H1 (cell line): ENCODE measurements at regions not wholly inside any gene's neighbourhood (a gene's known extent, or its start where the extent isn't known, plus 50 kb on each side); places are given as distances from the start of the nearest gene placed in this dataset.

Source experiments
- CTCF ChIA-PET: fragments of 300-600 bp; sonication (Branson Sonifier 250); formaldehyde crosslinking; loops from one replicate; lab custom pipeline; 2021; ENCODE audit not compliant: partially characterized antibody; lab: Charles Lee
- POLR2A ChIA-PET: fragments of 300-600 bp; sonication (Branson Sonifier 250); formaldehyde crosslinking; loops from one replicate; lab custom pipeline; 2021; ENCODE audit warnings: inconsistent platforms; ENCODE audit not compliant: partially characterized antibody; lab: Charles Lee
- DNase-seq, 2 experiments: peaks; one replicate each; pipeline versions ENCODE4 v3.0.0 to v3.0.0-alpha.2; 2010 to 2022; ENCODE audit warnings: low spot score in 2 of 2, low read depth in 1 of 2, mixed read lengths in 1 of 2
- FAIRE-seq: peaks from 2 replicates; lab custom pipeline; 2011; peaks lifted over from hg19 to GRCh38; lab: Jason Lieb, UNC
- H2AFZ ChIP-seq: 2 replicates; pipeline ENCODE4 v1.8.1; 2012; ENCODE audit warnings: low read length, inconsistent platforms
- H2AK5ac ChIP-seq: 2 replicates; pipeline ENCODE4 v1.6.1; 2013; ENCODE audit warnings: low read depth, low read length
- H2BK120ac ChIP-seq: replicated peaks from 2 replicates; pipeline ENCODE3; 2013; ENCODE audit warnings: low read depth, low read length, inconsistent platforms
- H2BK12ac ChIP-seq: 2 replicates; pipeline ENCODE4 v1.6.1; 2013; ENCODE audit warnings: low read depth, low read length
- H2BK15ac ChIP-seq: 2 replicates; pipeline ENCODE4 v1.6.1; 2013; ENCODE audit warnings: low read length
- H2BK20ac ChIP-seq: 2 replicates; pipeline ENCODE4 v1.6.1; 2013; ENCODE audit warnings: low read length
- H2BK5ac ChIP-seq: 2 replicates; pipeline ENCODE4 v1.6.1; 2013; ENCODE audit warnings: low read depth, low read length
- H3K14ac ChIP-seq: 2 replicates; pipeline ENCODE4 v1.6.1; 2013; ENCODE audit warnings: inconsistent platforms; ENCODE audit not compliant: insufficient read length
- H3K18ac ChIP-seq: 2 replicates; pipeline ENCODE4 v1.6.1; 2013; ENCODE audit warnings: low read length; ENCODE audit errors: extremely low read depth
- H3K23ac ChIP-seq: 2 replicates; pipeline ENCODE4 v1.6.1; 2013; ENCODE audit warnings: inconsistent platforms; ENCODE audit not compliant: insufficient read length
- H3K23me2 ChIP-seq: 2 replicates; pipeline ENCODE4 v1.6.1; 2013; ENCODE audit warnings: low read depth, low read length
- H3K27ac ChIP-seq: 2 replicates; pipeline ENCODE4 v1.6.1; 2011; ENCODE audit warnings: low read depth, low read length, inconsistent platforms
- H3K27me3 ChIP-seq, 4 experiments: replicated peaks in 1 of 4; 1 replicate in 1 of 4; 2 replicates in 3 of 4; pipeline versions ENCODE4 v1.6.1 to v1.8.1; 2011 to 2013; ENCODE audit warnings: low read length in 3 of 4, mild to moderate bottlenecking in 3 of 4, inconsistent platforms in 2 of 4, mixed read lengths in 2 of 4, moderate library complexity in 1 of 4; ENCODE audit not compliant: control insufficient read depth in 3 of 4, insufficient read depth in 3 of 4; ENCODE audit errors: extremely low read depth in 1 of 4
- H3K36me3 ChIP-seq, 4 experiments: 2 replicates each; pipeline versions ENCODE4 v1.6.1 to v1.8.1; 2011 to 2013; ENCODE audit warnings: mild to moderate bottlenecking in 4 of 4, low read length in 3 of 4, moderate library complexity in 2 of 4, control low read depth in 1 of 4, inconsistent platforms in 1 of 4; ENCODE audit not compliant: insufficient read depth in 4 of 4, control insufficient read depth in 2 of 4
- H3K4ac ChIP-seq: replicated peaks from 2 replicates; pipeline ENCODE3; 2013; ENCODE audit warnings: low read length, low read depth, mixed read lengths, inconsistent platforms; ENCODE audit not compliant: insufficient read length
- H3K4me1 ChIP-seq, 4 experiments: replicated peaks in 1 of 4; 1 replicate in 1 of 4; 2 replicates in 3 of 4; pipeline versions ENCODE4 v1.6.1 to v1.8.1; 2011 to 2013; ENCODE audit warnings: low read length in 3 of 4, inconsistent platforms in 2 of 4, mixed read lengths in 1 of 4; ENCODE audit not compliant: insufficient read depth in 4 of 4, control insufficient read depth in 3 of 4
- H3K4me2 ChIP-seq, 2 experiments: 2 replicates each; pipeline versions ENCODE4 v1.6.1 to v1.8.1; 2011 to 2013; ENCODE audit warnings: low read depth in 2 of 2, low read length in 2 of 2, control low read depth in 1 of 2, inconsistent platforms in 1 of 2, mild to moderate bottlenecking in 1 of 2; ENCODE audit not compliant: insufficient read depth in 1 of 2
- H3K4me3 ChIP-seq, 4 experiments: fragments of 200-600, 300-600 bp in 1 of 4; sonication (generic), shearing (Covaris generic), sonication (Bioruptor Twin) in 1 of 4; 2 replicates each; pipeline versions ENCODE4 v1.5.1 to v1.8.1; 2011 to 2016; ENCODE audit warnings: low read length in 4 of 4, low read depth in 3 of 4, control low read depth in 2 of 4, inconsistent platforms in 2 of 4, mild to moderate bottlenecking in 2 of 4, mixed read lengths in 1 of 4, moderate library complexity in 1 of 4; ENCODE audit not compliant: insufficient read depth in 2 of 4; ENCODE audit errors: extremely low read depth in 1 of 4
- H3K56ac ChIP-seq: replicated peaks from 2 replicates; pipeline ENCODE3; 2013; ENCODE audit warnings: low read depth, mild to moderate bottlenecking, mixed read lengths, low read length, inconsistent platforms; ENCODE audit not compliant: insufficient read length
- H3K79me1 ChIP-seq: 2 replicates; pipeline ENCODE4 v1.6.1; 2013; ENCODE audit warnings: low read depth, low read length, control low read depth
- H3K79me2 ChIP-seq, 2 experiments: 2 replicates each; pipeline versions ENCODE4 v1.6.1 to v1.8.1; 2012 to 2013; ENCODE audit warnings: low read length in 2 of 2, mild to moderate bottlenecking in 2 of 2, inconsistent platforms in 1 of 2; ENCODE audit not compliant: insufficient read depth in 2 of 2, control insufficient read depth in 1 of 2
- H3K9ac ChIP-seq, 4 experiments: replicated peaks in 1 of 4; 1 replicate in 1 of 4; 2 replicates in 3 of 4; pipeline versions ENCODE4 v1.6.1 to v1.8.1; 2011 to 2013; ENCODE audit warnings: low read depth in 3 of 4, low read length in 3 of 4, control low read depth in 2 of 4, mild to moderate bottlenecking in 2 of 4, moderate library complexity in 2 of 4, inconsistent platforms in 1 of 4; ENCODE audit errors: extremely low read depth in 1 of 4
- H3K9me3 ChIP-seq, 2 experiments: 2 replicates each; pipeline versions ENCODE4 v1.6.1 to v1.8.1; 2012 to 2013; ENCODE audit warnings: mild to moderate bottlenecking in 2 of 2, moderate library complexity in 2 of 2, control low read depth in 1 of 2, inconsistent platforms in 1 of 2, low read depth in 1 of 2, low read length in 1 of 2, mixed read lengths in 1 of 2; ENCODE audit not compliant: insufficient read depth in 2 of 2
- H4K20me1 ChIP-seq, 2 experiments: replicated peaks in 1 of 2; 2 replicates each; pipeline versions ENCODE3 to v1.8.1; 2011 to 2013; ENCODE audit warnings: inconsistent platforms in 2 of 2, low read length in 2 of 2, mild to moderate bottlenecking in 1 of 2; ENCODE audit not compliant: insufficient read depth in 2 of 2, control insufficient read depth in 1 of 2
- H4K5ac ChIP-seq: 2 replicates; pipeline ENCODE4 v1.6.1; 2013; ENCODE audit warnings: low read length, low read depth, mixed read lengths, inconsistent platforms; ENCODE audit not compliant: insufficient read length
- H4K8ac ChIP-seq: 2 replicates; pipeline ENCODE4 v1.8.0; 2013; ENCODE audit warnings: mild to moderate bottlenecking, moderate library complexity, low read length, inconsistent platforms; ENCODE audit not compliant: insufficient read depth; ENCODE audit errors: extremely low read depth
- H4K91ac ChIP-seq: replicated peaks from 2 replicates; pipeline ENCODE3; 2013; ENCODE audit warnings: low read length, mixed read lengths, inconsistent platforms; ENCODE audit not compliant: insufficient read length
- BCL11A ChIP-seq, 2 experiments: IDR thresholded peaks; one replicate each; pipeline ENCODE4 v1.6.1; 2011; ENCODE audit warnings: low read depth in 2 of 2, low read length in 2 of 2, mild to moderate bottlenecking in 2 of 2
- CBX5 ChIP-seq: fragments of 300-800, 300-1000 bp; sonication (generic); IDR thresholded peaks from 2 replicates; pipeline ENCODE4 v1.7.1; 2016; ENCODE audit warnings: antibody characterized with exemption, low read length, low read depth
- CTBP2 ChIP-seq: IDR thresholded peaks from 2 replicates; pipeline ENCODE4 v1.7.0; 2011; ENCODE audit warnings: borderline replicate concordance, mild to moderate bottlenecking, moderate library complexity, mixed read lengths, low read length; ENCODE audit not compliant: insufficient read depth, insufficient read length
- KDM1A ChIP-seq: fragments of 200-600, 300-600 bp; sonication (generic); IDR thresholded peaks from 2 replicates; pipeline ENCODE4 v1.7.1; 2016; ENCODE audit warnings: mild to moderate bottlenecking, low read length, borderline replicate concordance
- MAFK ChIP-seq: IDR thresholded peaks from 2 replicates; pipeline ENCODE4 v1.6.1; 2012; ENCODE audit warnings: low read depth, mild to moderate bottlenecking, improper control_type of control experiment, low read length
- SAP30 ChIP-seq: fragments of 300-600 bp; sonication (generic); IDR thresholded peaks from 2 replicates; pipeline ENCODE4 v1.7.1; 2012; ENCODE audit warnings: low read length, moderate library complexity, mild to moderate bottlenecking, inconsistent platforms; ENCODE audit not compliant: insufficient read depth, insufficient replicate concordance
- SIRT6 ChIP-seq: IDR thresholded peaks from one replicate; pipeline ENCODE4 v1.7.1; 2012; ENCODE audit warnings: low read length, inconsistent platforms
- SIX5 ChIP-seq: IDR thresholded peaks from 2 replicates; pipeline ENCODE4 v1.6.1; 2011; ENCODE audit warnings: mild to moderate bottlenecking, low read depth, low read length
- SP1 ChIP-seq: IDR thresholded peaks from 2 replicates; pipeline ENCODE4 v1.6.1; 2011; ENCODE audit warnings: low read depth, low read length
- TBP ChIP-seq: IDR thresholded peaks from 2 replicates; pipeline ENCODE4 v1.6.1; 2011; ENCODE audit warnings: low read depth, low read length, improper control_type of control experiment
- TCF12 ChIP-seq: IDR thresholded peaks from 2 replicates; pipeline ENCODE4 v1.6.1; 2011; ENCODE audit warnings: low read depth, mild to moderate bottlenecking, low read length
- WGBS, 2 experiments: shearing (Covaris generic) in 1 of 2; methylation state at CpG; one replicate each; pipeline versions ENCODE4 v1.1.6 to v1.1.7; 2013 to 2015; ENCODE audit warnings: low lambda C conversion rate in 2 of 2, mixed read lengths in 2 of 2, inconsistent platforms in 1 of 2, low coverage in 1 of 2, missing lambda C conversion rate in 1 of 2; ENCODE audit not compliant: insufficient replicate concordance in 2 of 2, insufficient coverage in 1 of 2, insufficient read length in 1 of 2; ENCODE audit errors: extremely low coverage in 1 of 2, missing lambda C conversion rate in 1 of 2; 5-methylcytosine and 5-hydroxymethylcytosine counted together
- TF ChIP-seq, protein P1 (sequence below): IDR thresholded peaks from 2 replicates; pipeline ENCODE4 v1.6.1; 2011; ENCODE audit warnings: low read length, improper control_type of control experiment

DNA sequence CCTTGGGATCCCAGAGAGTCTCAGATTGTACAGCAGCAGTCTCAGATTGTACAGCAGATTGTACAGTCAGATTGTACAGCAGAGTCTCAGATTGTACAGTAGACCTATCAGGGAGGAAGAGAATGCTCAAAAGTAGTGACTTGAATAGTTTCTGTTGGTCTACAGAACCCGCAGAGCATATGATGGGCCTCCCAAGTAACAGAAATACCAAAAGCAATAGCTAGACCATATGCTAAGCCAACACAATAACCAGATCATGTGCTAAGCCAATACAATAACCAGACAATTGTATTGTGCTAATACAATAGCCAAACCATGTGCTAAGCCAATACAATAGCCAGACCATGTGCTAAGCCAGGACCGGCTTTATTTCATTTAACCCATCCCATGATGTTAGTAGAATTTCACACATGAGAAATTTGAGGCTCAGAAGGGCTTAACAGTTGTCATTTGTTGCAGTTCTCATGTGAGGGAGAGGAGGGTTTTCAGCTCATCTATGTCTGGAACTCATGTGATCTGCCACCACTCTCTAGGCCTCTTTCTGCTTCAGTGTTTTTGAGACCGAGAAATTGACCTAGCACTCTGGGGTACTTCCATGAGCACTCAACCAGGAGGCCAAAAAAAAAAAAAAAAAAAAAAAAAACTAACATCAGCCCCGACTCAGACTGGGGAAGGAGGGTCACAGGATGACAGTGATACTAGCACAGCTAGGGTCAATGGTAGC is 144.0 kb downstream of the SOX9 start:
- H4K5ac ChIP-seq: no peak overlapping the region
- no peak overlapping the region for H2BK15ac ChIP-seq
- DNase-seq (no peak), FAIRE-seq (no peak)
- ChIA-PET CTCF (interaction anchor here (0.7 to 1.4 kb wide), 2 partner anchors 13 to 201 kb away, joined by 3 read pairs; no protein-coding TSS in a partner anchor), POLR2A (no interaction called here)
- no peak overlapping the region for H2AK5ac ChIP-seq
- H2AFZ ChIP-seq: no peak overlapping the region
- no peaks in the 10 kb centered on the region for H3K36me3 ChIP-seq
- no peak overlapping the region for H2BK5ac ChIP-seq
- no peaks in the 10 kb centered on the region for H4K20me1 ChIP-seq
- no peaks in the 10 kb centered on the region; a peak in 1 of 7 replicates for H3K27me3 ChIP-seq
- no peak overlapping the region for H3K4me3 ChIP-seq
- H3K23me2 ChIP-seq: no peaks in the 10 kb centered on the region
- H3K4me2 ChIP-seq: no peak overlapping the region
- H3K4me1 ChIP-seq: peaks cover 0 to 10% (median 3%) of the 10 kb centered on the region in 4 experiments; a peak in 4 of 7 replicates
- no peak overlapping the region for H3K4ac ChIP-seq
- no peaks in the 10 kb centered on the region for H3K79me2 ChIP-seq
- H4K8ac ChIP-seq: no peak overlapping the region
- no peak overlapping the region for H3K27ac ChIP-seq
- H4K91ac ChIP-seq: no peak overlapping the region
- H3K79me1 ChIP-seq: no peaks in the 10 kb centered on the region
- H3K18ac ChIP-seq: no peak overlapping the region
- no peak overlapping the region for H3K23ac ChIP-seq
- no peaks in the 10 kb centered on the region for H3K9me3 ChIP-seq
- no peak overlapping the region for H3K9ac ChIP-seq
- H2BK120ac ChIP-seq: no peak overlapping the region
- H2BK12ac ChIP-seq: no peak overlapping the region
- no peak overlapping the region for H3K14ac ChIP-seq
- WGBS, 2 experiments: 86% methylated on average over 4 of the region's 4 CpGs; no CpG with 5 or more reads in 1 of the 2 experiments
- no peak overlapping the region for H2BK20ac ChIP-seq
- H3K56ac ChIP-seq: no peak overlapping the region
- no peak for TF ChIP-seq CBX5
- TF ChIP-seq KDM1A: no peak
- no peak for TF ChIP-seq SAP30
- TF ChIP-seq TCF12: no peak
- TF ChIP-seq MAFK: no peak
- TF ChIP-seq, protein P1, sequence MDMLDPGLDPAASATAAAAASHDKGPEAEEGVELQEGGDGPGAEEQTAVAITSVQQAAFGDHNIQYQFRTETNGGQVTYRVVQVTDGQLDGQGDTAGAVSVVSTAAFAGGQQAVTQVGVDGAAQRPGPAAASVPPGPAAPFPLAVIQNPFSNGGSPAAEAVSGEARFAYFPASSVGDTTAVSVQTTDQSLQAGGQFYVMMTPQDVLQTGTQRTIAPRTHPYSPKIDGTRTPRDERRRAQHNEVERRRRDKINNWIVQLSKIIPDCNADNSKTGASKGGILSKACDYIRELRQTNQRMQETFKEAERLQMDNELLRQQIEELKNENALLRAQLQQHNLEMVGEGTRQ: no peak
- TF ChIP-seq TBP: no peak
- TF ChIP-seq SP1: no peak
- no peak for TF ChIP-seq SIRT6
- TF ChIP-seq SIX5: no peak
- no peak for TF ChIP-seq BCL11A (IDR thresholded peaks at IDR 0.05; ENCODE audit: low read depth in 2 of 2, low read length in 2 of 2)
- TF ChIP-seq CTBP2: no peak
